GM18511 (cell line): ENCODE measurements at regions not wholly inside any gene's neighbourhood (a gene's known extent, or its start where the extent isn't known, plus 50 kb on each side); places are given as distances from the start of the nearest gene placed in this dataset.

Experiments
- ATAC-seq: cut with Tn5 transposase; IDR thresholded peaks from one replicate; pipeline ENCODE4 v1.9.1; 2021; ENCODE audit warnings: mild to moderate bottlenecking, moderate library complexity; ENCODE audit not compliant: unreplicated experiment

DNA sequence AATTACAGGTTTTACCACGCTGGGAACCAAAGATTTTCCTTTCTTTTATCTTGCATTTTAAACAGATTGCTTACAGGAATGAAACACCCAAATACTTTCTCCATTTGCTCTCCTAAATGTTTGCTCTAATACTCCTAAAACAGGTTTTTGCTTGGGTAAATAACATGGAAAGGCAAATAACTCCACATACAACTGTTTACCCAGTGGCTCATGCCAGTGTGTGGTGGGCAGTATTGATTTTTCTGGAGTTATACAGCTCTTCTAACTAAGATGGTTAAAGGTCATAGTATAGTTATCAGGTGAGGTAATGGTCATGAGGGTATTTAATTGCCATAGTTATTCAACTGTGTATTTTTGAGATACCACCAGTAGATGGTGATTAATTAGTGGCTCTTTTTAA lies 61.2 kb upstream of the RAB27B start:
- no peak for ATAC-seq

DNA sequence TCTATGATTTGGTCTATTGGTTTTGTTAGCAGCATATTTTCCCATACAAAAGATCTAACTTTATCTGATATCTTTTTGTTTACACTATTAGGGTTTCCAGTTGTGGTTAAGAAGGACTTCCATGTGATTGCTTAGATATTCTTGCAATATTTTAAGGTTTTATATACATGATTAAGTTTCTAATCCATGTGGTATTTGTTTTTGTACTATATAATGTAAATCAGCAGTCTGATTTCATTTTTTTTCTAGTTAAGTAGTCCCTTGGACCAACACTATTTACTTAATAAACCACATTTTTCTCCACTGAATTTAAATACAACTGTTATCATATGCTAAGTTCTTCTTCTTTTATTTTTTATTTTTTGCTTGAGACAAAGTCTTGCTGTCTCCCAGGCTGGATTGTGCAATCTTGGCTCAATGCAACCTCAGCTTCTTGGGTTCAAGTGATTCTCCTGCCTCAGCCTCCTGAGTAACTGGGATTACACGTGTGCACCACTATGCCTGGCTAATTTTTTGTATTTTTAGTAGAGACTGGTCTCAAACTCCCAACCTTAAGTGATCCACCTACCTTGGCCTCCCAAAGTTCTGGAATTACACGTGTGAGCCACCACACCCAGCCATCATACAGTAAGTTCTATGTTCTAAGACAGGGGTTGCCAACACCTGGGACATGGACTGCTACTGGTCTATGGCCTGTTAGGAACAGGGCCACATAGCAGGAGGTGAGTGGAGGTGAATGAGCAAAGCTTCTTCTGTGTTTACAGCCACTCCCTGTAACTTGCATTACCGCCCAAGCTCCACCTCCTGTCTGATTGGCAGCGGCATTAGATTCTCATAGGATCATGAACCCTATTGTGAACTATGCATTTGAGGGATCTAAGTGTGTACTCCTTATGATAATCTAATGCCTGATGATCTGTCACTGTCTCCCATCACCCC lies 58.5 kb upstream of the RAB27B start:
- no peak for ATAC-seq

DNA sequence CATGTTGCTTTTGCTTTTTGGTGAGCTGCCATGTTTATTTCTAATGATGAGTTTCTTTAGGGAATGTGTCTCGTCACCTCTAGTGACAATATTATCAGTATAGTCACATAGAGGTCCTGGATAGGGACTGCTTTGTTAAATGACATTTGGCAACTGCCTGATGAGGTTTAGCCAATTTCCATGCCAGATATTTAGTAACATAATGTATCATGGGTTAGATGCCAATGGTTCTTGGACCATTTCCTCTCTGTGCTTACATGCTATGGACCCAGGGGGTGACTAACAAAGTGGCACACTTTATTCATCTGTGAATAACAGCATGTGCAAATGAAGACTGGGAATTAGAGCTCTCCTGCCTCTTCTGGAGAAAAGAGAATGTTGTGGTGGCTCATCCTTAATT lies 56.2 kb upstream of the RAB27B start:
- no peak for ATAC-seq

DNA sequence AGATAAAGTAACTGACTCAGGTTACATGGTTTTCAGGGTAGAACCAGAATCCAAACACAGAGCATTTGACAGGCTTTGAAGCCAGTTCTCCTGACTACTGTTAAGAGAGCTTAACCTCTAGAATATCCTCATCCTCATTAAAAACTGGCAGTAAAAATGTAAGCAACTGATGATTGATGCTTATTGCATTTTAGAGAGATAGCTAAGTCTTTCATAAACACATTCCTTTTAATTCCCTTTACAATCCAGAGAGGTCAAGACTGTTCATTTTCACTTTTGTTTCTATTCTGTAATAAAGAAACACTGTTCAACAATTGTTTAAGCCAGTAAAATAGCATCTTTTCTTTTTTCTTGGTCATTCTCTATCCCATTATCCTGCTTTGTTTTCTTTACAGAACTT lies 53.9 kb upstream of the RAB27B start:
- ATAC-seq: no peak

DNA sequence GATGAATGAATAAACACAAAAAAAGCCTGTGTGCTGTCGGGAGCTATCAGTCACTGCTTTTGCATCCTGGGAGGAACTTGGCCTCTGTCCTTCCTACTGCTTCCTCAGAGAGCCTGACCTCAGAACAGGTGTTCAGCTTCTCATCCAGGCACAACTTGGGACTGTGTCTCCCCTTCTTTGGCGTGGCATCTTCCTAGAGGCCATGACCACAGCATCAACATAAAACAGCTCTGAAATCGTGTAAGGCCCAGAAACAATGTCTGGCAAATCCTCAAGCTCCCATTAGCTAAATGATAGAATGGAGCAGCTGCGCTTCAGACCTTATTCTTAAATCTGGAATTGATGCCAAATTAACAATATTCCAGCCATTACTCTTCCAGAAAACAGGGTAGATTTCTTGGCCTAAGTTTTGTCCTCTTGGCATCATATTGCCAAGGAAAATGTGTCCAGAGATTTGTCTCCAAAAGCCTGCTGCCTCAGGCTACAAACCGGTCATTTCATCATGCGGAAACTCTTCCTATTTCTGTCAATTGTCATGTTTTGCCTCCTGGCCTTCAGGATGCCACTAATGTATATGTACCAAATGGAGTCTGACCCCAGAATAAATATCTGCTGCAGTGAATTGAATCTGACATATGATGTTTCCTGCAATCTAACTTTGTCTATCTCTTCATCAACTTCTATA lies 53.2 kb upstream of the RAB27B start:
- ATAC-seq: no peak

DNA sequence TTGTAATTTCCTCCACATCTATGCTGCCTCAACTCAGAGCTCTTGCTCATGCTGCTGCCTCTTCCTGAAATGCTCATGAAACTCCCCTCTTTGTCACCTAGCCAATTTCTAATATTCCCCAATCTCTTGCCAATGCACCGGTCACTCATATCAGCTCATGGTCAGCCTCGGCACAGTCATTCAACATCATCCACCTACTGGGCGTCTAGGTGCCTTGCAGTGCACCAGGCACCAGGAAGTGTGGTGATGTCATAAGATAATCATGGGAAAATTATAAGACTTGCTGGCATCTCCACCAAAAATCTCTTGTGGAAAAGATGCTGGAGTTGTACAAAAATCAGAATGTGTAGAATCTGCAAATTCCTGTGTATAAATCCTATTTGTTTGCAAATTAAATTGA lies 52.6 kb upstream of the RAB27B start:
- ATAC-seq: no peak

DNA sequence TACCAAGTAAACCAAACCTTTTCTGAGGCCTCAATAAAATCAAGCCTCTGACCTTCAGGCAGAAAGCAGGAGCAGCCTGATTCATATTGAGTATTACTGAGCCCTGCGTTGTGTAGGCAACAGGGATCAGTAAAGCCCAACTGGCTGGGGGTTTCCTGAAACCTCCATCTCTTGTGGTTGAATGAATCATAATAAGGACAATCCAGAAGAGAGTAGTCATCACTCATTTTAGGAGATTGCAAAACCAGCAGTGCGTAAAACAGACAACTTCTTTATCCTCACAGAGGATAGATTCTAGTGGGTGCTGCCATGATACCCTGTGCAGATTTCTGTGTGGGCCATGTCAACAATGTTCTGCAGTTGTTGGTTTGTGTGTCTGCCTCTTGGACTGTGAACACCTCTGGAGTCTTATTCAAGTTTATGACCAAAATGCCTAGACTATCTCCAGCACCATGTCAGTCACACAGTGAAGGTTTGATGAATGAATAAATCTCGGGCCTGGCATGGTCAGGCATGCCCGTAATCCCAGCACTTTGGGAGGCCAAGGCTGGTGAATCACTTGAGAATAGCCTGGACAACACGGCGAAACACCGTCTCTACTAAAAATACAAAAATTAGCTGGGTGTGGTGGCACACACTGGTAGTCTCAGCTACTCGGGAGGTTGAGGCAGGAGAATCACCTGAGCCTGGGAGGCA lies 51.8 kb upstream of the RAB27B start:
- ATAC-seq: peak; percentile 81

DNA sequence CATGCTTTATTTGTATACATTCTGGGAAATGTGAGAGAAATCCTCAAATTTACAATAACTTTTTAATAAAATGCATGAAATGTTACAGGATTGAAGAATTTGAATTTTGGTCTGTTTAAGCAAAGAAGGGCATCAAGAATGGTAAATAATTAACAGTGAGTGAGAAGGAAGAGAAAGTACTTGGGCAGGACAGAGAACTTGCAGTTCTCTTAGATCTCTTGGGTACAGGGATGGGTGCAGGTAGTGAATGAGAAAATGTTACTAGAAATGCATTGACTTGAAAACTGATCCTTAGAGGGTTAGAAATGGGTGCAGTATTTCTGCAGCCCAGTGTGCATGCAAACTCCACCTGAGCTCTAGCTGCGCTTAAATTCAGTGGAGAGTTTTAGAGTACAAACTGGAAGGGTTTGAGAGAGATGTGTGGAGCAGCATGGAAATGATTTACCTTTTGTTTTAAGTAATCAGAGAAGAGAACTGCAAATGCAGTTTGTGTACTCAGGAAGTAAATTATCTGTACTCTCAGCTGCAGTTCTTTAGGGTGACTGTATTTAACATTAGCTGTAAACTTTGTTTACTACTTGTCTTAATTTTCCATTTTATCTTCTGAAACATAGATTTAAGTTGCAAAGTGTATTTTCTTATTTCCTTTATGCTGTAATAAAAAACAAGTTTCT lies 51.0 kb upstream of the RAB27B start:
- peak; percentile 59 for ATAC-seq

DNA sequence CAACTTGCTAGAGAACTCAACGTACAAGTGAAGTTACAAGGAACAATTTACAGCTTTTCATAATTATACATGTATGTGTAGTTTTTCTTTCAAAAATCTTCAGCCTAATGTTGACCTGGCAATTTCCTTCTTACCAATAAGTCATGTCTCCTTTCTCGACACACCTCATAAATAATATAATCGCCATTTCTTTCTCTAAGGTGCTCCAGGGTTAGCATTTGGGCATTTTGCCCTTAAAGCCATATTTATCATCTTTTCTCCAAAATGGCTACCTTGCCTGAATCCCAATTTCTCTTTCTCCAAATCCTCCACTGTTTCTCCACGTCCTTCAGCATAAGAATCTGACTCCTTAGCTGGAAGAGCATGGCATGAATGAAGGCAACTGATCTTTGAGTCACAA lies 50.3 kb upstream of the RAB27B start:
- ATAC-seq: no peak
